ENCODE measurements at regions not wholly inside any gene's neighbourhood (a gene's known extent, or its start where the extent isn't known, plus 50 kb on each side); places are given as distances from the start of the nearest gene placed in this dataset.

- TF ChIP-seq TEAD4 (IDR thresholded peaks at IDR 0.05): no peak
- no peak for TF ChIP-seq NFIC (IDR thresholded peaks at IDR 0.05)
- no peak for TF ChIP-seq TCF12 (IDR thresholded peaks at IDR 0.05; ENCODE audit: low read depth)
- TF ChIP-seq CEBPB (IDR thresholded peaks at IDR 0.05): no peak
- no peak for TF ChIP-seq ZBTB7A (IDR thresholded peaks at IDR 0.05; ENCODE audit: low read depth)
- no peak for TF ChIP-seq MAX (IDR thresholded peaks at IDR 0.05)
- no peak for TF ChIP-seq YY1 (IDR thresholded peaks at IDR 0.05; ENCODE audit: low read depth)
- TF ChIP-seq CREB1 (IDR thresholded peaks at IDR 0.05; ENCODE audit: low read depth): no peak
- TF ChIP-seq USF1 (IDR thresholded peaks at IDR 0.05): no peak
- no peak for TF ChIP-seq FOXM1 (IDR thresholded peaks at IDR 0.05; ENCODE audit: borderline replicate concordance, low read depth)
- TF ChIP-seq RAD21 (IDR thresholded peaks at IDR 0.05; ENCODE audit: low read depth): no peak
- no peak for TF ChIP-seq REST (IDR thresholded peaks at IDR 0.05; ENCODE audit: low read depth)
- no peak for TF ChIP-seq TAF1 (IDR thresholded peaks at IDR 0.05; ENCODE audit: low read depth)
- TF ChIP-seq EP300 (IDR thresholded peaks at IDR 0.05; ENCODE audit: borderline replicate concordance): no peak
- no peak for TF ChIP-seq EGR1 (IDR thresholded peaks at IDR 0.05)
Observed at GRCh38 chr1:58966103-58966916, 182.5 kb upstream of the JUN start.

GRCh38 chr1:58966917-58967740 lies 183.3 kb upstream of the JUN start:
- TF ChIP-seq USF1 (IDR thresholded peaks at IDR 0.05) (no peak), REST (IDR thresholded peaks at IDR 0.05; ENCODE audit: low read depth) (no peak), ZBTB7A (IDR thresholded peaks at IDR 0.05; ENCODE audit: low read depth) (no peak), RAD21 (IDR thresholded peaks at IDR 0.05; ENCODE audit: low read depth) (no peak), EP300 (IDR thresholded peaks at IDR 0.05; ENCODE audit: borderline replicate concordance) (no peak), TAF1 (IDR thresholded peaks at IDR 0.05; ENCODE audit: low read depth) (no peak), NFIC (IDR thresholded peaks at IDR 0.05) (no peak), FOXM1 (IDR thresholded peaks at IDR 0.05; ENCODE audit: borderline replicate concordance, low read depth) (no peak), CREB1 (IDR thresholded peaks at IDR 0.05; ENCODE audit: low read depth) (no peak), CEBPB (IDR thresholded peaks at IDR 0.05) (no peak), MAX (IDR thresholded peaks at IDR 0.05) (no peak), TEAD4 (IDR thresholded peaks at IDR 0.05) (no peak)

- no peak for TF ChIP-seq RAD21 (IDR thresholded peaks at IDR 0.05; ENCODE audit: low read depth)
- no peak for TF ChIP-seq TAF1 (IDR thresholded peaks at IDR 0.05; ENCODE audit: low read depth)
- no peak for TF ChIP-seq MAX (IDR thresholded peaks at IDR 0.05)
- TF ChIP-seq TEAD4 (IDR thresholded peaks at IDR 0.05): no peak
- TF ChIP-seq EGR1 (IDR thresholded peaks at IDR 0.05): no peak
- TF ChIP-seq CREB1 (IDR thresholded peaks at IDR 0.05; ENCODE audit: low read depth): no peak
- no peak for TF ChIP-seq TCF12 (IDR thresholded peaks at IDR 0.05; ENCODE audit: low read depth)
- no peak for TF ChIP-seq YY1 (IDR thresholded peaks at IDR 0.05; ENCODE audit: low read depth)
- no peak for TF ChIP-seq EP300 (IDR thresholded peaks at IDR 0.05; ENCODE audit: borderline replicate concordance)
- TF ChIP-seq FOXM1 (IDR thresholded peaks at IDR 0.05; ENCODE audit: borderline replicate concordance, low read depth): no peak
- no peak for TF ChIP-seq CEBPB (IDR thresholded peaks at IDR 0.05)
- no peak for TF ChIP-seq REST (IDR thresholded peaks at IDR 0.05; ENCODE audit: low read depth)
Observed at GRCh38 chr1:58968360-58968952, 184.6 kb upstream of the JUN start.

Measured in Ishikawa (cell line).